Stimulated activated CD8-positive, alpha-beta memory T cell treated with anti-CD3 and anti-CD28 coated beads, Interleukin-15, amount 100 ng/mL, for 48 hours (primary cell): ENCODE measurements at regions not wholly inside any gene's neighbourhood (a gene's known extent, or its start where the extent isn't known, plus 50 kb on each side); places are given as distances from the start of the nearest gene placed in this dataset.
"Not testable (repeated sequence)": the region's sequence is repeated elsewhere in the genome, so short reads cannot be mapped to it uniquely, and the experiment has no call there.

ENCODE experiments used
- DNase-seq, 2 donors: peaks; one replicate each; pipeline ENCODE4 v3.0.0-alpha.2; 2020; ENCODE audit warnings: low read depth in 2 of 2

DNA sequence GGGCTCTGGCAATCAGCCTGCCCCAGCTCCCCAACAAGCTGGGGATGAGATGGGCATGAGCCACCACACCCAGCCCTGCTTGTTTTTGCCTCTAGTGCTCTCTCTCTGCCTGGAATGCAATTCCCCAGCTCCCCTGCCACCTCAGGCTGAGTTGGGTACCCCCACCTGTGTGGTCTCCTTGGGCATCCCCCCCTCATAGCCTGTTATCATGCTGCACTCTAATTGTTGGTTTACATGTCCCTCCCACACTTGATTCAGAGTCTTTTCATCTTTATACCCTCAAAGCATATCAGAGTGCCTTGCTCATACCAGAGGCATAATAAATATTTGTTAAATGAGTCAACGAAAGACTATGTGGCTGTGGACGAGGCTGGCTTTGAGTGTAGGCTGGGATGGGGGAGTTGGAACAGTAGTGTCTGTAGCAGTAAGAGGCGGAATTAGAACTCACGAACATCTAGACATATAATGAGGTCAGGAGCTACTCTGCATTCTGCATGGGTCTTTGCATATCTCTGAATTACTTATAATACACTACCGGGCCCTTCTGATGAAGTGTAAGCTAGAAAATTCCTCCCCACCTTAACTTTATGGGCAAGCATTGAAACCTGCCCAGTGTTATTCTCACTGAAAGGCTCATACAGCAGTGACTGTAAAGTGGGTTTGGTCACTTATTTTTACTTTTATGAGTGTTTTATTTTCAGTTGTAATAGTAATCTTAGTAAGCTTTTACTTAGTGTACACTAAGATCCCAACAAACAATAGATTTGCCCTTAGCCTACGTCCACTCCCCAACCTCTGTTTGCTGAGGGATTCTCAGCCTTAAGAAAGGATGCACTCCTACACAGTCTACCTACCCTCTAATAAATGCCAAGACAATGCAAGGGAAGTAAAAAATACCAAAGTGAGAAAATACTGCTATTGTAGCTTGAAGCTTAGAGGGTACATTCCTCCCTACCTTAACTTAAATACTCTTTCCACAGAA lies 58.7 kb downstream of the EDN1 start:
- DNase-seq: no peak

DNA sequence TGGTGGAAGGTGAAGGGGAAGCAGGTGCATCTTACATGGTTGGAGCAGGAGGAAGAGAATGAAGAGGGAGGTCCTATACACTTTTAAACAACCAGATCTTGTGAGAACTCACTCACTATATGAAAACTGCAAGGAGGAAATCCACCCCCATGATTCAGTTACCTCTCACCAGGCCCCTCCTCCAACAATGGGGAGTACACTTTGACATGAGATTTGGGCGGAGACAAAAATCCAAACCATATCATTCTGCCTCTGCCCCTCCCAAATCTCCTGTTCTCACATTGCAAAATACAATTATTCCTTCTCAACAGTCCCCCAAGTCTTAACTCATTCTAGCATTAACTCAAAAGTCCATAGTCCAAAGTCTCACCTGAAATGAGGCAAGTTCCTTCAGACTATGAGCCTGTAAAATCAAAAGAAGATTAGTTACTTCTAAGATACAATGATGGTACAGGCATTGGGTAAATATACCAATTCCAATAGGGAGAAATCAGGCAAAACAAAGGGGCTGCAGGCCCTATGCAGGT lies 60.5 kb downstream of the EDN1 start:
- DNase-seq: no peak

DNA sequence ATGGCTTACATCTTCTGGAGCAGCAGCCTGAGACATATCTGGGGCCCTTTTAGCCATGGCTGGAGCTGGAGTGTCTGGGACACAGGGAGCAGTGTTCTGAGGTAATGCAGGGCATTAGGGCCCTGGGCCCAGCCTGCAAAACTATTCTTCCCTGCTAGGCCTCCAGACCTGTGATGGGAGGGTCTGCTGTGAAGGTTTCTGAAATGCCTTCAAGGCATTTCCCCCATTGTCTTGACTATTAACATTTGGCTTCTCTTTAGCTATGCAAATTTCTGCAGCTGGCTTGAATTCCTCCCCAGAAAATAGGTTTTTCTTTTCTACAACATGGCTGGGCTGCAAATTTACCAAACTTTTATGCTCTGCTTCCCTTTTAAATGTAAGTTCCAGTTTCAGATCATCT lies 61.5 kb downstream of the EDN1 start:
- no peak for DNase-seq

DNA sequence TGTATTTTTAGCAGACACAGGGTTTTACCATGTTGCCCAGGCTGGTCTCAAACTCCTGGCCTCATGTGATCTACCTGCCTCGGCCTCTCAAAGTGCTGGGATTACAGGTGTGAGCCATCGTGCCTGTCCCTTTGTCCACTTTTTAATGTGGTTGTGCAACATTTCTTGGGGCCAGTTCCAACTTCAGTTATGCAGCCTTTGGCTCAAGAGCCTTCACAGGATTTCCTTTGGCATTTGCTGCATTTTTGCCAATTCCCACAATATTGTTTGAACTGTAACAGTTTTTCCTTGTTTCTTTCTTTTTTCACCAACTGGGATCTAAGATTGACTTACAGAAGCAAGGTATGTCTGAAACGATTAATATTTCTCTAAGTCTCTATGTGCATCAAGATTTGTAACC lies 63.6 kb downstream of the EDN1 start:
- no peak for DNase-seq

DNA sequence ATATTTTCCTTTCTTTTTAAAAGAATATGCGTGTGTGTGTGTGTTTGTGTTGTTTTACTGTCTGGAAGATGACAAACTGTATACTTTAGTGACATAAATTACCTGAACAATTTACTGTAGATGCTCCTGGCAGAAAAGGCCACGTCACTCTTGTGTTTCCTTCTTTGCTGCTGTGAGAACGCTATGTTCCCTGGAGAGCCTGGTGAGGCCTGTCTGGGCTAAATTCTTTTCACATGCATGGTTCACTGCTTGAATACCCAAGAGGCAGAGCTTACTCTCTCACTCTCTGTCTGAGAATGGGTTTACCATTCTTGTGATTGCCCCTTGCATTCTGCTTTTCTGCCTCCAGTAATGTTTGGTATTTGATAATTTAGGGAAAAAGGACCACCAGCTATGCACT lies 64.3 kb downstream of the EDN1 start:
- DNase-seq: no peak

DNA sequence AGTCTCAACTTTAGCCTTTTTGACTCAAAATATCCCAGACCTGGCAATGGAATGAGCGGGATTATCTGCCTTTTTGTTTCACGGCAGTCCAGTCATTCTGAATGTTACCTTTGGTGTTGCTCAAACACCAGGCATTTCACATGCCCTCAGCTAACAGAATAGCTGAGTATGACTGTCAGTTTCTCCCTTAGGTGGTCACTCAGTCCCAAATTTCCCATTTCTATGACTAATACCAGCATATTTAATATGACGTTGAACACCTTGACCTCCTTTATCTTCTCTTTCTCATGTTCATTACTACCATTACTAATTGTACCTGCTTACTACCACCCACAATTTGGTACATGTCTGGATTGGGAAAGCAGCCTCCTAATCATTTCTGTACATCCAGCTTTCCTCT lies 65.2 kb downstream of the EDN1 start:
- DNase-seq: no peak

DNA sequence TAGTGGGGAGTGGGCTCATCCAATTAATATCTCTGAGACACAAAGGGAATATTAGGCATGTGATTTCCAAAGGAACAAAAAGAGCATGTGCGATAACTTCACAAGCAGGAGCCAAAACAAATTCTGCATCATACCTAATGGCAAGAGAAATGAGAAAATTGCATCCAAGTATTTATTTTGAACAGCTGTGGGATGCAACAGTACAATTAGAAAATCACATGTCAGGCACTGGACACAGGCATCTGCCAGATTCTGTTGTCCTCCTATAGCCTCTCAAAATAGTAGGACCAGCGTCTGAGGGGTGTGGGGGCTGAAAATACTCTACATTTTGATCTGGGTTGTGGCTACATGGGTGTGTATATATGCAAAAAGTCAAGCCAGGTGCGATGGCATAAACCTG lies 66.3 kb downstream of the EDN1 start:
- DNase-seq: no peak

DNA sequence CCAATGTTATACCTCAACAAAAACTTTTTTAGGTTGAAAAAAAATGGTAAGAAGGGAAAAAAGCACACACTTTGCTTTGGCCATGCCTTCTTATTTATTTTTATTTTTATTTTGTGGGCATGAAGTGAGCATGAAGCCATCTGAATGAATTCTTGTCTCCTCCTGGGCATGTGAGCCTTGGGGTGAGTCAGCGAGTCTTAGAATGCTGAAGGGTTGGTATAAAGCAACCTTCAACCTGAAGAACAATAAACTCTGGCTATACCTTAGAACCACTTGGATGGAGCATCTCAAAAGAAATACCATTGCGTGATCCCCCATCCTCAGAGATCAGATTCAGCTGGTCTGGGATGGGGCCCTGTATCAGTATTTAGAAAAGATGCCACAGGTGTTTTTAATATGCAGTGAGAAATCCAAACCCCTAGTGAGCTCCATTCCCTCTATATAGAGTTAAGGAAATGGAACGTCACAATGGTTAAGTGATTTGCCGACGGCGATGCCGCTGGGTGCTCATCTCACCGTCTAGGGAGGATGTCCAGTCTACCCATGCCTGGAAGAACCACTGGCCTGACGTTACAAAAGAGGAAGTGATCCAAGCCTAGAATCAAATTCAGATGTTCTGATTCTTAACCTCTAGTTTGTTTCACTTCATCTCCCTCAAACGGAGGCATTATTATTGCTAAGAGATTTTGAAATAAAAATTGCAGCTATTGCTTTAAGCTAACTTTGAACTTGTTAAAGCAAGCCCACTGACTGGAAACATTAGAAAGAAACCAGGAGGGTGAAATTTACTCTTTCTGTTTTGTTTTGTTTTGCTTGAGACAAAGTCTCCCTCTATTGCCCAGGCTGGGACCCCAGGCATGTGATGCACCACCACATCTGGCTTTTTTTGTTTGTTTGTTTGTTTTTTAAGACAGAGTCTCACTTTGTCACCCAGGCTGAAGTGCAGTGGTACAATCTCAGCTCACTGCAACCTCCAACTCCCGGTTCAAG lies 67.1 kb downstream of the EDN1 start:
- DNase-seq: no peak

DNA sequence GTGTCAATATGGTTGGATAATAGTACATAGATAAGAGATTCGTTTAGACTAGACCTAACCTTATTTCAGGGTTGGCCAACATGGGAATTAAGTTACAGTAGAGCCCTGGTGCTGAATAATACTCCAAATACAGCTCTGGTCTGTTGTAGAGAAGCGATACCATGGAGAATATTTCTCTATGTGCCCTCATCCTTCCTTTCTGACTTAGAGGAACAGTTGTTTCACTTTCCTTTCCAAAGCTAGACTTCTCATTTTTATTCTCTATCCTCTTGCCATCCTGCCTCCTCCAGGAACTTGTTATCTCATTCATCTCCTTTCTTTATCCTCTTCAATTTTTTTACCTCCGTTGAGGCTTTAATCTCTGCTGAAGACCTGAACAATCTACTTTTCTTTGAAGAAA lies 68.9 kb downstream of the EDN1 start:
- DNase-seq: no peak

DNA sequence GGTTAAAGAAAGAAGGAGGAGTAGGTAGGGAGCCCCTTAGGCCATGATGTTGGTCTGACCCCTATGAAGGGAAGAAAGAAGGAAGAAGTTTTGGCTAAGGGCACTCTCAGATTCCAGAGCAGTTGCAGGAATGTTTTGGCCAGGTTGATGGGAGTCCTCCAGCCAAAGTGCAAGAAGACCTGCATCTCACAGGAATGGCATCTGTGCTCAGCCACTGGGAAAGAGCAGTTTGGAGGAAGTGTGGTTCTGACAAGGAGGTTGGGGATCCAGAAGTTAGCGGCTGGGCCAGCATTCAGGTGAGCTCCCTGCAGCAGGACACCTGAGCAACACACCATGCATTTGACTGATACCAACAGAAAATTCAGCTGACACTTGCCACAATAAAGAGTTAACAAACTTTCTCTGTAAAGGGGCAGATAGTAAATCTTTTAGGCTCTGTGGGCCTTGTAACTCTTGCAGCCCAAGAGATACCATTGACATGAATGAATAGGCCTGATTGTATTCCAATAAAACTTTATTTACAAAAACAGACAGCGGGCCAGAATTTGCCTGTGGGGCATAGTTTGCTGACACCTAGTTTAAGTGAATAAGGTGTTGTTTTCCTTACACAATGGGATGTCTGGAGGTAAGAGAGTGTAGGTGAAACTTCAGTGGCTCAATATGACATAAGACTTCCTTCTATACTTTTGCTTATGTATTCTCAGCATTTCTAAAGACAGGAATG lies 71.0 kb downstream of the EDN1 start:
- no peak for DNase-seq

DNA sequence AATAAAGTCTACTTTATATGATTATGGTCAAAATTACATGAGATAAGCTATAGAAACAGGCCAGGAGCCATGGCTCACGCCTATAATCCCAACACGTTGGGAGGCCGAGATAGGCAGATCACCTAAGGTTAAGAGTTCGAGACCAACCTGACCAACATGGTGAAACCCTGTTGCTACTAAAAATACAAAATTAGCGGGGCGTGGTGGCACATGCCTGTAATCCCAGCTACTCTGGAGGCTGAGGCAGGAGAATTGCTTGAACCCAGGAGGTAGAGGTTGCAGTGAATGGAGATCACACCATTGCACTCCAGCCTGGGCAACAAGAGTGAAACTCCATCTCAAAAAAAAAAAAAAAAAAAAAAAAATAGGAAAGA lies 73.1 kb downstream of the EDN1 start:
- DNase-seq: not testable (repeated sequence)

DNA sequence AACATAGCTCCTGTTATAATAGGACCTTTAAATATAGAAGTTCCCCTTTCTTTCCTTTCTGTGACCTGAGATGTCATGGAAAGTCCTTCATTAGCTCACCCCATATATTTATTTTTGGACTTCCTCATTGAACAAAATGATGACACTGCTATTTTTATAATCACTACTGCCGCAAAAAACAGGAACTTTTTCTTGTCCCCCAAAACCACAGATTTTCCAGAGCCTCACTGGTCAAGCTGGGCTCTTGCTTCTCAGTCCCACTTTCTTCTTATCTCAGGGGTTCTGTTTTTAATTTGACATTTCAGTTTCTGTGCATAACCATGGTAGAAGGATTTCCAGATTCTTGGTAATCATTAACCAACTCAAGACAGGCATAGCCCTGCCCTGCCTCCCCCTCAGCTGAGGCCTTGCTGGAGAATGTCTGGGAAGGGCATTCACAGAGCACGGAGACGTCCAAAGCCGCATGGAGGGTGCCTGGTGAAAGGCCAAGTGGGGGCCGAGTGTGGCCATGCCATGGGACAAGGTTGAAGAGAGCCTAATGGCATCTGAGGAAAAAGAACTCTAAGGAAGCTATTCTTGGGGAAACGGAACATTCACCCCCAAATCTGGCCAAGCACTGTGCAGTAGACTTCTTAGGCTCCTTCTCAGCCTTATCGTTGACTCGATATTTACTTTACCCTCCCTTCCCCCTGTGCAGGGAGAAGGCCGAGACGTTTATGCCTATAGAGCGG lies 73.7 kb downstream of the EDN1 start:
- DNase-seq: no peak

DNA sequence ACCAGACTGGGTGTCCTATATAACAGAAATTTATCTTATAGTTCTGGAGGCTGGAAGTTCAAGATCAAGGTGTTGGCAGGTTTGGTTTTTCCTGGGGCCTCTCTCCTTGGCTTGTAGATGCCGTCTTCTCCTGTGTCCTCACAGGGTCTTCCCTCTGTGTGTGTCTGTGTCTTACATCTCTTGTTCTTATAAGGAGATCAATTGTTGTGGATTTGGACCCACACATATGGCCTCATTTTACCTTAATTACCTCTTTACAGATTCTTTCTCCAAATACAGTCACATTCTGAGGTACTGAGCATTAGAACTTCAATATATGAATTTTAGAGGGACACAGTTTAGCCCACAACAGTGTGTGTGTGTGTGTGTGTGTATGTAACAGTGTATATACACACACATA lies 74.5 kb downstream of the EDN1 start:
- no peak for DNase-seq

DNA sequence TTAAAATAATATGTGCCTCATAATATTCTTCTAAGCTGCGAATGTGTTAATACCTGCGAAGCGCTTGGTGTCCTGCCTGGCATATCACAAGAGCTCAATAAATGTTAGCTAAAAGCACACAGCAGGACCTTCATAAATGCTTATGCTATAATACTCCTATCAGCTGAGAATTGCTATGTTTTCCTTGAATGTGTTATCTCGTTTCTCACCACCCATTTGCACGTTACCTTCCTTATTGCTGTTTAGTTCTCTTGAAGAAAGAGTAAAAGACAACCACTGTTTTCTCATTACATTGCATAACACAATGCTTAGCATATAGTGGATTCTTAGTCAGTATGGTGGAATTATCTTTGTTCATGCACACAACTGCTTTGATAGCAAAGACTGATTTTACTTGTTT lies 76.6 kb downstream of the EDN1 start:
- no peak for DNase-seq

DNA sequence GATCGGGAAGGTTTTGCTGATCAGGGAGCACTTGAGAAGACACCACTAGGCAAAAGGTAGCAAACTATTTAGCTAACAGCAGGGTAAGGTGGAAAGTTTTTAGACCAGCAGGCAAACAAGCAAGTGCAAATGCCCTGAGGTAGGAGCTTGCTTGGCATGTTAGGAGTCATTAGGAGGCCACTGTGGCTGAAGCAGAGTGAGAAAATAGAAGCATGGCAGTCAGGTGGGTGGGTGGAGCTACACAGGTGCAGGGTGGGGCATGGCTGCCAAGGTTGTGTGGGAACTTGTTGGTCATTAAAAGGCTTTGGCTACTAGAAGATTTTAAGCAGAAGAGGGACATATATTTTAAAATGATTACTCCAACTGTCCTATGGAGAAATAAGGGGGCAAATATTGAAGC lies 77.3 kb downstream of the EDN1 start:
- no peak for DNase-seq

DNA sequence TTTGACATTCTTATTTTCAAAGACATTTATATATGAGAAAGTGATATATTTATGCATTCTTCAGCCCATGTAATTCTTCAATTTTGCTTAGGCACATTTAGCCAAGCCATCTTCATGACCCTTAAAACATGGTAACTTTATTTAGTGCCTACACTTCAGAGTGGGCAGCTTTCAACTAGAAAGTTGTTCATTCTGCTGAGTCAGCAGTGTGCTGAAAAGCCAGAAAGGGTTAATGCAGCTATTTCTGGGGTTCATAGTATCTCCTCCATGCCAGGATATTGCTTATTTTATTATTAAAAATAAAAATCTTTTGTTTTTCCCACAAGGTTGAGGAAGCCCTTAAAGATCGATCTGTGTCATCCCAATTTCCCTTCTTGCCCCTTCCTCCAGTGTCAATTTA lies 79.2 kb downstream of the EDN1 start:
- no peak for DNase-seq

DNA sequence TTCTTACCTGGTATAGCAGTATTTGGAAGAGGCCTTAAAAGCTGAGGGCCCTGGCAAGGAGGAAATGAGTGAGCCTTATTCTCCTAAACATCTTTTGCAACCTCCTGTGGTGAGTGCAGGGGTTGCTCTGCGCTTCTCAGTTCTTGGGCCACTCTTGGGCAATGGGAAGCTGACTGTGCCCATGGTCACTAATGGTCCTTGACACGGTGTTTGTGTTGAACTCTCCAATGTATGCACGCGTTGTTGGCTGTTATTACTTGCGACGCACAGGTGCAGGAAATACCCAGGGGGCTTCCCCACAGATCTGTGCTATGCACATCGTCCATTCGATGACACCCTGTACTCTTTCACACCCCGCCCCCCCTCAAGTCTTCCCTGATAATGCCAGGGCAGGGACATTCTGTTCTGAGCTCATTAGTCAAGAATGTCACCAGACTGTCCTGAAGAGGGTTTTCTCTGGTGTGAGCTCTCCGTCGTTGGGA lies 79.7 kb downstream of the EDN1 start:
- DNase-seq: no peak

DNA sequence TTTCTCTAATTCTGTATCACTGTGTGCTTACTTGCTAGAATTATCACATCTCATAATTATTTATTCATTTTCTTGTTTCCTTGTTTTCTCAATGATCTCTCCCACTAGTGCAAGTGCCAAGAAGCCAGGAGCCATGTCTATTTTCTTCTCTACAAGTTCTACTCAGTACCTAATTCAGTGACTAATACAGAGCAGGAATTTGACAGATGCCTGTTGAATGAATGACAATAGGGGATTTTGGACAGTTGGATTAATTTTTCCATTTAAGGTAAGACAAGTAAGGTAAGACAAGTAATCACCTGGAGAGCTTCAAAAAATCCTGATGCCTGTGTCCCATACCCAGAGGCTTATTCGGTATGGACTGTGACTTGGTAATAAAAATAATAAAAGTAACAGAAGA lies 81.0 kb downstream of the EDN1 start:
- no peak for DNase-seq

DNA sequence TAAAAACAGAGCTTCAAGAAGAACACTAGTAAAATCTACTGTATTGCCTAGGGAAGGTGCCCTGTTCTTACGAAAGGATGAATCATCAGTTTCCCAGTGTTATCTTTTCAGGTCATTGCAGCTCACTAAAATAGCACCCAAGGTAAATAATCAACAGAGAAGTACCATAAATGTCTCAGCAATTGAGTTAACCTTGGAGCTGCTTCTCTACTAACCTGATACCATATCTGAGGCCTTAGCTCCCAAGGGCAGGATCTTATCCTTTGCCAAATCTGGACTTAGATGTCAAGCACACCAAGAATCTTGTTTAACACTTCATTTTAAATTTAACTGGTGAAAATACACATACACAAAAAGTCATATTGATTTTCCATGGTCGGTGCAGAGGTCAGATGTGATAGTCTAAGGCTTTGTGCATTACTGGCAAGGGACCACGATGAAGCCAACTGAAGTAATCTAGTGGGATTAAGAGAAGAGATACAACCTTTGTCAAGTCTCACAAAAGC lies 81.5 kb downstream of the EDN1 start:
- DNase-seq: no peak

DNA sequence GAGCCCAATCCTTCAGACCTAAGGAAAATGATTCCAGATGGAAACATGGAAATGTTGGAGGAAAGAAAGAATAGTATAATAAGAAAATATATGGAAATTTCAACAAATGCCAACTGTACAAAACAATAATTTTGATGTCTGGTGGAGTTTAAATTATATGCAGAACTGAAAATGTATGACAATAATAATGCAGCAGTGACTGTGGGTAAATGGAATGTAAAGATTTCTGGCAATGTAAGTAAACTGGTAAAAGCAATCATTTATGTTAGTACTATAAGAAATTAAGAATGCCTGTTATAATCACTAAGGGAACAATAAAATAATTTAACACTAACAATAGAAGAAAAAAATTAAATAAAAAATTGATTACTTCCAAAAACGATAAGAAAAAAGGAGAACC lies 89.0 kb downstream of the EDN1 start:
- no peak for DNase-seq

DNA sequence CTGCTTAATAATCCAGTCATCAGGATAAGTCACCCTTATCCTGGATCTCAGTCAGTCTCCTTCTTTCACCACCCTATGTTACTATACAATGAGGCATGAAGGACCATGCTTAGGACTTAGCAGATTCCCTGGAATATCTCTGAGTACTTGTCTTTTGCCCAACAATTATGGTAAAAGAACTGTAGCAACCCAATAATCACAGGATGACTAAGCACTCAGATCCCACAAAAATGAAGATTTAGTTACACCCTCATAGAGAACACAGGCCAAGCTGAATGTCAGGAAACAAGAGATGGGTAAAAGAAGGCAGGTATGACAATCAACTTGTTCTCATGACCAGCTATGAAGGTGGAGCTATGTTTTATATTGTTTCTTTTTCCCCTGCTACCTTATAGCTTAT lies 91.4 kb downstream of the EDN1 start:
- DNase-seq: no peak
